ENCODE measurements at regions not wholly inside any gene's neighbourhood (a gene's known extent, or its start where the extent isn't known, plus 50 kb on each side); places are given as distances from the start of the nearest gene placed in this dataset.

DNA sequence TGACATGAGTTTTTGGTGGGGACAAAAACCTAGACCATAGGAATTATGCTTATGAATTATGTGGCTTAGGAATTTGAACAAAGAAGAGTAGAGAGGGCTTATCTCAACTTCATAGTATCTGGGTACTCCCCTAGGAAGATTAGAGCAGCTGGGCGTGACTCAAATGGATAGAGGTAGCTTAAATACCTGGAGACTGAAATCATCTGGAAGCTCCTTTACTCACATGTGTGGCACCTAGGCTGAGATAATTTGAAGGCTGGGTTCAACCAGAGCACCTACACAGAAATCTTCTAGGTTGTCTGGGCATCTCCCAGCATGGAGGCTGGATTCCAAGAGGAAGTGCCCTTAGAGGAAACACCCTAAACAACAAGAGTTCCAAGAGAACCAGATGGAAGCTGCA lies 393.9 kb downstream of the ADAMTS20 start:
- Histone ChIP-seq H2AFZ (ENCODE audit: low read depth, low read length) (no peak overlapping the region), H4K20me1 (ENCODE audit: insufficient read depth) (no peaks in the 10 kb centered on the region), H3F3A (ENCODE audit: insufficient read depth, low read length, poor library complexity, severe bottlenecking) (no peaks in the 10 kb centered on the region), H3K27me3 (ENCODE audit: insufficient read depth, low read depth, low read length) (no peaks in the 10 kb centered on the region), H3K9me3 (ENCODE audit: low read length) (no peaks in the 10 kb centered on the region), H3K79me2 (replicated peaks; ENCODE audit: insufficient read depth, low read length) (no peaks in the 10 kb centered on the region), H3K4me2 (ENCODE audit: low read length) (no peak overlapping the region), H3K36me3 (ENCODE audit: insufficient read depth, low read length) (no peaks in the 10 kb centered on the region), H3K4me3 (ENCODE audit: low read length) (no peak overlapping the region), H3K9ac (ENCODE audit: low read length) (no peak overlapping the region), H3K9me2 (ENCODE audit: insufficient read depth, low read length) (no peaks in the 10 kb centered on the region), H3K27ac (ENCODE audit: low read length) (no peak overlapping the region)
- TF ChIP-seq TAF1 (IDR thresholded peaks at IDR 0.05; ENCODE audit: low read depth) (no peak), RAD21 (conservative IDR thresholded peaks at IDR 0.05) (no peak), EP300 (conservative IDR thresholded peaks at IDR 0.05; ENCODE audit: poor library complexity, severe bottlenecking) (no peak), MXI1 (conservative IDR thresholded peaks at IDR 0.05; ENCODE audit: poor library complexity, severe bottlenecking) (no peak), EZH2 (IDR thresholded peaks at IDR 0.05; ENCODE audit: borderline replicate concordance, insufficient read depth, low read length, poor library complexity, severe bottlenecking) (no peak)

DNA sequence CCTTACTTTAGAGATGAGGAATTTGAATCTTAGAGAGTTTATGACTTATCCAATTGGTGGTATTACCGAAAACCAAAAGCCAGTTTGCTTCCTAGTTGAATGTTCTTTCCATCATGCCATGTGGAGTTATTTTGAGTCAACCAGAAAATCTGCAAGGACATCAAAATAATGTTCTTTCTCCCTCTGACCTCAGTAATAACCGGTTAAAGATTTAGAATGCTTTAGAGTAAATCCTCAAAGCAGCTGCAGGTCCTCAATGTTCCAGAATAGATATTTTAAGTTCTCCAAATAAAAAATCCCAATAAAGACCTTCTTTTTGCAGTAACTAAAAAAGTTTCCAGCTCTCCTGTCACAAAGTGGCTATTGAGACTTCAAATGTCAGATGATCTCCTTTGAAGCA lies 396.6 kb downstream of the ADAMTS20 start:
- Histone ChIP-seq H3K9ac (ENCODE audit: low read length) (no peak overlapping the region), H3K4me3 (ENCODE audit: low read length) (no peak overlapping the region), H4K20me1 (ENCODE audit: insufficient read depth) (no peaks in the 10 kb centered on the region), H3K4me2 (ENCODE audit: low read length) (no peak overlapping the region), H3K79me2 (replicated peaks; ENCODE audit: insufficient read depth, low read length) (no peaks in the 10 kb centered on the region), H3K36me3 (ENCODE audit: insufficient read depth, low read length) (no peaks in the 10 kb centered on the region), H3K9me3 (ENCODE audit: low read length) (no peaks in the 10 kb centered on the region), H2AFZ (ENCODE audit: low read depth, low read length) (no peak overlapping the region), H3K9me2 (ENCODE audit: insufficient read depth, low read length) (no peaks in the 10 kb centered on the region), H3K27me3 (ENCODE audit: insufficient read depth, low read depth, low read length) (no peaks in the 10 kb centered on the region), H3F3A (ENCODE audit: insufficient read depth, low read length, poor library complexity, severe bottlenecking) (no peaks in the 10 kb centered on the region), H3K27ac (ENCODE audit: low read length) (no peak overlapping the region)
- TF ChIP-seq EP300 (conservative IDR thresholded peaks at IDR 0.05; ENCODE audit: poor library complexity, severe bottlenecking) = no peak
- TF ChIP-seq SMC3 (conservative IDR thresholded peaks at IDR 0.05; ENCODE audit: poor library complexity) = no peak
- no peak for TF ChIP-seq MXI1 (conservative IDR thresholded peaks at IDR 0.05; ENCODE audit: poor library complexity, severe bottlenecking)
- no peak for TF ChIP-seq TAF1 (IDR thresholded peaks at IDR 0.05; ENCODE audit: low read depth)
- no peak for TF ChIP-seq RAD21 (conservative IDR thresholded peaks at IDR 0.05)
- TF ChIP-seq, protein P1, sequence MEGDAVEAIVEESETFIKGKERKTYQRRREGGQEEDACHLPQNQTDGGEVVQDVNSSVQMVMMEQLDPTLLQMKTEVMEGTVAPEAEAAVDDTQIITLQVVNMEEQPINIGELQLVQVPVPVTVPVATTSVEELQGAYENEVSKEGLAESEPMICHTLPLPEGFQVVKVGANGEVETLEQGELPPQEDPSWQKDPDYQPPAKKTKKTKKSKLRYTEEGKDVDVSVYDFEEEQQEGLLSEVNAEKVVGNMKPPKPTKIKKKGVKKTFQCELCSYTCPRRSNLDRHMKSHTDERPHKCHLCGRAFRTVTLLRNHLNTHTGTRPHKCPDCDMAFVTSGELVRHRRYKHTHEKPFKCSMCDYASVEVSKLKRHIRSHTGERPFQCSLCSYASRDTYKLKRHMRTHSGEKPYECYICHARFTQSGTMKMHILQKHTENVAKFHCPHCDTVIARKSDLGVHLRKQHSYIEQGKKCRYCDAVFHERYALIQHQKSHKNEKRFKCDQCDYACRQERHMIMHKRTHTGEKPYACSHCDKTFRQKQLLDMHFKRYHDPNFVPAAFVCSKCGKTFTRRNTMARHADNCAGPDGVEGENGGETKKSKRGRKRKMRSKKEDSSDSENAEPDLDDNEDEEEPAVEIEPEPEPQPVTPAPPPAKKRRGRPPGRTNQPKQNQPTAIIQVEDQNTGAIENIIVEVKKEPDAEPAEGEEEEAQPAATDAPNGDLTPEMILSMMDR (IDR thresholded peaks at IDR 0.05; ENCODE audit: poor library complexity, severe bottlenecking) = no peak
- no peak for TF ChIP-seq POLR2AphosphoS5 (IDR thresholded peaks at IDR 0.05)
- TF ChIP-seq, protein P2, sequence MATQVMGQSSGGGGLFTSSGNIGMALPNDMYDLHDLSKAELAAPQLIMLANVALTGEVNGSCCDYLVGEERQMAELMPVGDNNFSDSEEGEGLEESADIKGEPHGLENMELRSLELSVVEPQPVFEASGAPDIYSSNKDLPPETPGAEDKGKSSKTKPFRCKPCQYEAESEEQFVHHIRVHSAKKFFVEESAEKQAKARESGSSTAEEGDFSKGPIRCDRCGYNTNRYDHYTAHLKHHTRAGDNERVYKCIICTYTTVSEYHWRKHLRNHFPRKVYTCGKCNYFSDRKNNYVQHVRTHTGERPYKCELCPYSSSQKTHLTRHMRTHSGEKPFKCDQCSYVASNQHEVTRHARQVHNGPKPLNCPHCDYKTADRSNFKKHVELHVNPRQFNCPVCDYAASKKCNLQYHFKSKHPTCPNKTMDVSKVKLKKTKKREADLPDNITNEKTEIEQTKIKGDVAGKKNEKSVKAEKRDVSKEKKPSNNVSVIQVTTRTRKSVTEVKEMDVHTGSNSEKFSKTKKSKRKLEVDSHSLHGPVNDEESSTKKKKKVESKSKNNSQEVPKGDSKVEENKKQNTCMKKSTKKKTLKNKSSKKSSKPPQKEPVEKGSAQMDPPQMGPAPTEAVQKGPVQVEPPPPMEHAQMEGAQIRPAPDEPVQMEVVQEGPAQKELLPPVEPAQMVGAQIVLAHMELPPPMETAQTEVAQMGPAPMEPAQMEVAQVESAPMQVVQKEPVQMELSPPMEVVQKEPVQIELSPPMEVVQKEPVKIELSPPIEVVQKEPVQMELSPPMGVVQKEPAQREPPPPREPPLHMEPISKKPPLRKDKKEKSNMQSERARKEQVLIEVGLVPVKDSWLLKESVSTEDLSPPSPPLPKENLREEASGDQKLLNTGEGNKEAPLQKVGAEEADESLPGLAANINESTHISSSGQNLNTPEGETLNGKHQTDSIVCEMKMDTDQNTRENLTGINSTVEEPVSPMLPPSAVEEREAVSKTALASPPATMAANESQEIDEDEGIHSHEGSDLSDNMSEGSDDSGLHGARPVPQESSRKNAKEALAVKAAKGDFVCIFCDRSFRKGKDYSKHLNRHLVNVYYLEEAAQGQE (IDR thresholded peaks at IDR 0.05; ENCODE audit: borderline replicate concordance) = no peak
- no peak for TF ChIP-seq EZH2 (IDR thresholded peaks at IDR 0.05; ENCODE audit: borderline replicate concordance, insufficient read depth, low read length, poor library complexity, severe bottlenecking)
